Neural progenitor cell (in vitro differentiated cells): ENCODE measurements at regions not wholly inside any gene's neighbourhood (a gene's known extent, or its start where the extent isn't known, plus 50 kb on each side); places are given as distances from the start of the nearest gene placed in this dataset.

Experiments used
- DNase-seq: peaks from one replicate; pipeline ENCODE4 v3.0.0-alpha.2; 2016; ENCODE audit warnings: low spot score
- H2AFZ ChIP-seq: fragments of 200-600 bp; sonication (generic); replicated peaks from 2 replicates; pipeline ENCODE4 v1.6.1; 2016; ENCODE audit warnings: antibody characterized with exemption
- H3F3A ChIP-seq: fragments of 200-600 bp; sonication (generic); 2 replicates; pipeline ENCODE4 v1.6.1; 2016; ENCODE audit warnings: antibody characterized with exemption, low read depth
- H3K27ac ChIP-seq: fragments of 200-600 bp; sonication (generic); 2 replicates; pipeline ENCODE4 v1.5.1; 2016; ENCODE audit warnings: mild to moderate bottlenecking
- H3K27me3 ChIP-seq: fragments of 200-600 bp; sonication (generic); 2 replicates; pipeline ENCODE4 v1.6.1; 2016; ENCODE audit warnings: mild to moderate bottlenecking, moderate library complexity
- H3K36me3 ChIP-seq: fragments of 200-600 bp; sonication (generic); 2 replicates; pipeline ENCODE4 v1.5.1; 2016
- H3K4me1 ChIP-seq: fragments of 200-600 bp; sonication (generic); 2 replicates; pipeline ENCODE4 v1.6.1; 2016; ENCODE audit warnings: mixed run types
- H3K4me2 ChIP-seq: fragments of 200-600 bp; sonication (generic); 2 replicates; pipeline ENCODE4 v1.6.1; 2016
- H3K4me3 ChIP-seq: fragments of 200-600 bp; sonication (generic); 2 replicates; pipeline ENCODE4 v1.5.1; 2016
- H3K79me2 ChIP-seq: fragments of 200-600 bp; sonication (generic); 2 replicates; pipeline ENCODE4 v1.6.1; 2016; ENCODE audit warnings: low read depth
- H3K9ac ChIP-seq: fragments of 200-600 bp; sonication (generic); 2 replicates; pipeline ENCODE4 v1.6.1; 2016
- H3K9me3 ChIP-seq: fragments of 200-600 bp; sonication (generic); 2 replicates; pipeline ENCODE4 v1.5.1; 2016; ENCODE audit warnings: low read depth
- H4K20me1 ChIP-seq: fragments of 200-600 bp; sonication (generic); 2 replicates; pipeline ENCODE4 v1.6.1; 2016; ENCODE audit warnings: low read depth
- H3K27ac Mint-ChIP-seq: 3 replicates; pipeline ENCODE4 v1.8.0; 2021; ENCODE audit warnings: mixed read lengths
- H3K27me3 Mint-ChIP-seq: 2 replicates; pipeline ENCODE4 v1.8.0; 2022; ENCODE audit warnings: low read depth, mild to moderate bottlenecking, inconsistent platforms, moderate library complexity, mixed read lengths; ENCODE audit not compliant: insufficient read depth
- H3K36me3 Mint-ChIP-seq: 3 replicates; pipeline ENCODE4 v1.8.0; 2021; ENCODE audit warnings: mixed read lengths
- H3K4me1 Mint-ChIP-seq: 3 replicates; pipeline ENCODE4 v1.8.0; 2021; ENCODE audit warnings: mixed read lengths
- H3K4me3 Mint-ChIP-seq: 3 replicates; pipeline ENCODE4 v1.8.0; 2021; ENCODE audit warnings: mild to moderate bottlenecking, moderate library complexity, mixed read lengths
- H3K9me3 Mint-ChIP-seq: 3 replicates; pipeline ENCODE4 v1.8.0; 2020; ENCODE audit warnings: mixed read lengths
- CTCF ChIP-seq: fragments of 200-600 bp; sonication (generic); IDR thresholded peaks from 2 replicates; pipeline ENCODE4 v1.5.1; 2017; ENCODE audit warnings: antibody characterized with exemption, mild to moderate bottlenecking
- EZH2 ChIP-seq: fragments of 200-600 bp; sonication (generic); IDR thresholded peaks from 2 replicates; pipeline ENCODE4 v1.6.1; 2017; ENCODE audit warnings: antibody characterized with exemption, mild to moderate bottlenecking, moderate library complexity
- EZH2phosphoT487 ChIP-seq: fragments of 200-600 bp; sonication (generic); IDR thresholded peaks from 2 replicates; pipeline ENCODE4 v1.6.1; 2017; ENCODE audit warnings: antibody characterized with exemption

GRCh38 chr4:74848774-74849173, 54.5 kb upstream of the BTC start:
- Histone ChIP-seq H3K27ac (no peak overlapping the region), H3K4me2 (no peak overlapping the region), H3F3A (no peaks in the 10 kb centered on the region), H3K27me3 (no peaks in the 10 kb centered on the region), H3K9ac (no peak overlapping the region), H3K79me2 (no peaks in the 10 kb centered on the region), H4K20me1 (no peaks in the 10 kb centered on the region), H2AFZ (no peak overlapping the region), H3K4me3 (no peak overlapping the region), H3K36me3 (no peaks in the 10 kb centered on the region), H3K9me3 (no peaks in the 10 kb centered on the region), H3K4me1 (no peaks in the 10 kb centered on the region)
- no peaks in the 10 kb centered on the region for H3K36me3 Mint-ChIP-seq
- peaks cover 30% of the 10 kb centered on the region for H3K9me3 Mint-ChIP-seq
- TF ChIP-seq EZH2phosphoT487 (no peak), EZH2 (no peak), CTCF (no peak)
- no peak for DNase-seq
- H3K27me3 Mint-ChIP-seq = peaks cover 2% of the 10 kb centered on the region
- no peak overlapping the region for H3K4me3 Mint-ChIP-seq
- no peak overlapping the region for H3K27ac Mint-ChIP-seq
- H3K4me1 Mint-ChIP-seq = no peaks in the 10 kb centered on the region

- Histone ChIP-seq H3F3A (no peaks in the 10 kb centered on the region), H3K4me2 (no peak overlapping the region), H3K27me3 (no peaks in the 10 kb centered on the region), H3K4me1 (no peaks in the 10 kb centered on the region), H4K20me1 (no peaks in the 10 kb centered on the region), H3K27ac (no peak overlapping the region), H2AFZ (no peak overlapping the region), H3K79me2 (no peaks in the 10 kb centered on the region), H3K9ac (no peak overlapping the region), H3K9me3 (no peaks in the 10 kb centered on the region), H3K36me3 (no peaks in the 10 kb centered on the region), H3K4me3 (no peak overlapping the region)
- Mint-ChIP-seq H3K27ac (no peak overlapping the region), H3K27me3 (peaks cover 4% of the 10 kb centered on the region), H3K9me3 (peaks cover 29% of the 10 kb centered on the region), H3K4me3 (no peak overlapping the region), H3K36me3 (no peaks in the 10 kb centered on the region), H3K4me1 (peaks cover 4% of the 10 kb centered on the region)
- no peak for DNase-seq
- TF ChIP-seq EZH2phosphoT487 = no peak
- no peak for TF ChIP-seq CTCF
- no peak for TF ChIP-seq EZH2
Observed at GRCh38 chr4:74845834-74846233, 51.5 kb upstream of the BTC start.
